Right lobe of liver (tissue), 4 donors: ENCODE measurements at regions not wholly inside any gene's neighbourhood (a gene's known extent, or its start where the extent isn't known, plus 50 kb on each side); places are given as distances from the start of the nearest gene placed in this dataset.

ENCODE experiments used
- POLR2A ChIP-seq: fragments of 450-650 bp; IDR thresholded peaks from one replicate; pipeline ENCODE4 v1.6.1; 2017; ENCODE audit warnings: antibody characterized with exemption, mild to moderate bottlenecking
- TF ChIP-seq, protein P1 (sequence below), 4 donors: fragments of 200-600 bp in 3 of 4; fragments of 450-650 bp in 1 of 4; IDR thresholded peaks; one replicate each; pipeline versions ENCODE4 v1.5.1 to v1.8.0; 2016 to 2022; ENCODE audit warnings: antibody characterized with exemption in 4 of 4, mild to moderate bottlenecking in 2 of 4
- donor health status: DM: no; HTN: no; CAD: no.
- donor health status: DM: no; HTN: no; CAD: no.
- donor health status: DM: no; HTN: yes; CAD: no.

DNA sequence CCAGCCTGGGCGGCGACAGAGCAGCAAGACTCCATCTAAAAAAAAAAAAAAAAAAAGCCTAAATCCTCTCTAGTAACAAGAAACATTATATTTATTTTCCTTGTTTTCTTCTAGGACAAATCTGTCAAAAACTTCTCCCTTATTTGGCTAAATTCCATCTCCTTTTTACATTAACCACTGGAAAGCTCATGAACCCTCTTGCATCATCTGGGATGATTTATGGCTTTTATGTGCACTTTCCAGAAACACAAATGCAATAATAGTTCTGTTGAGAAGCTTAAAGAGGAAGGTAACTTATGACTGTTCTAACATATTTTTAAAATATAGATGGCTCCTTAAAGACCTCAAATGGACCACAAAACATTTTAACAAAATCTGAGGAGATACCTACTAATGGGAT, 526.1 kb upstream of the SPTLC3 start:
- TF ChIP-seq, protein P1, sequence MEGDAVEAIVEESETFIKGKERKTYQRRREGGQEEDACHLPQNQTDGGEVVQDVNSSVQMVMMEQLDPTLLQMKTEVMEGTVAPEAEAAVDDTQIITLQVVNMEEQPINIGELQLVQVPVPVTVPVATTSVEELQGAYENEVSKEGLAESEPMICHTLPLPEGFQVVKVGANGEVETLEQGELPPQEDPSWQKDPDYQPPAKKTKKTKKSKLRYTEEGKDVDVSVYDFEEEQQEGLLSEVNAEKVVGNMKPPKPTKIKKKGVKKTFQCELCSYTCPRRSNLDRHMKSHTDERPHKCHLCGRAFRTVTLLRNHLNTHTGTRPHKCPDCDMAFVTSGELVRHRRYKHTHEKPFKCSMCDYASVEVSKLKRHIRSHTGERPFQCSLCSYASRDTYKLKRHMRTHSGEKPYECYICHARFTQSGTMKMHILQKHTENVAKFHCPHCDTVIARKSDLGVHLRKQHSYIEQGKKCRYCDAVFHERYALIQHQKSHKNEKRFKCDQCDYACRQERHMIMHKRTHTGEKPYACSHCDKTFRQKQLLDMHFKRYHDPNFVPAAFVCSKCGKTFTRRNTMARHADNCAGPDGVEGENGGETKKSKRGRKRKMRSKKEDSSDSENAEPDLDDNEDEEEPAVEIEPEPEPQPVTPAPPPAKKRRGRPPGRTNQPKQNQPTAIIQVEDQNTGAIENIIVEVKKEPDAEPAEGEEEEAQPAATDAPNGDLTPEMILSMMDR (IDR thresholded peaks at IDR 0.05), result no peak
- TF ChIP-seq POLR2A, result no peak
